Naive thymus-derived CD8-positive, alpha-beta T cell (primary cell): ENCODE measurements at regions not wholly inside any gene's neighbourhood (a gene's known extent, or its start where the extent isn't known, plus 50 kb on each side); places are given as distances from the start of the nearest gene placed in this dataset.

Experiments
- ATAC-seq, 2 donors: fragments of 150-1000 bp; cut with Tn5 transposase in 1 of 2; sonication (Bioruptor Pico), chemical (Tn5 transposase) in 1 of 2; 1 replicate in 1 of 2; 2 replicates in 1 of 2; pipeline ENCODE4 v1.10.0; 2021; ENCODE audit warnings: mild to moderate bottlenecking in 2 of 2, moderate library complexity in 2 of 2
- POLR2A ChIA-PET: fragments of 350-600 bp; sonication (Branson Sonifier 250); formaldehyde crosslinking; loops from one replicate; lab custom pipeline; 2021; ENCODE audit warnings: antibody characterized with exemption; lab: Charles Lee
- DNase-seq, 10 donors: peaks; one replicate each; pipeline versions ENCODE4 v3.0.0 to v3.0.0-alpha.2; 2020 to 2022
- H3K27ac Mint-ChIP-seq, 10 donors: one replicate each; pipeline ENCODE4 v1.8.0; 2020 to 2022; ENCODE audit warnings: mild to moderate bottlenecking in 10 of 10, mixed read lengths in 10 of 10, moderate library complexity in 4 of 10, inconsistent platforms in 1 of 10
- H3K27me3 Mint-ChIP-seq, 5 donors: one replicate each; pipeline ENCODE4 v1.8.0; 2021 to 2022; ENCODE audit warnings: mixed read lengths in 5 of 5
- H3K36me3 Mint-ChIP-seq, 3 donors: one replicate each; pipeline ENCODE4 v1.8.0; 2020 to 2022; ENCODE audit warnings: mixed read lengths in 3 of 3, mild to moderate bottlenecking in 2 of 3, inconsistent platforms in 1 of 3
- H3K4me1 Mint-ChIP-seq, 4 donors: one replicate each; pipeline ENCODE4 v1.8.0; 2021 to 2022; ENCODE audit warnings: mixed read lengths in 4 of 4
- H3K4me3 Mint-ChIP-seq, 10 donors: one replicate each; pipeline ENCODE4 v1.8.0; 2020 to 2022; ENCODE audit warnings: mild to moderate bottlenecking in 10 of 10, mixed read lengths in 10 of 10, moderate library complexity in 6 of 10, inconsistent platforms in 1 of 10
- H3K9me3 Mint-ChIP-seq, 9 donors: one replicate each; pipeline ENCODE4 v1.8.0; 2020 to 2022; ENCODE audit warnings: mixed read lengths in 9 of 9, mild to moderate bottlenecking in 3 of 9, inconsistent platforms in 1 of 9, moderate library complexity in 1 of 9

GRCh38 chr13:40189898-40190630 lies 476.4 kb downstream of the FOXO1 start:
- Mint-ChIP-seq H3K4me1 (peaks cover 57 to 95% (median 87%) of the 10 kb centered on the region in 4 donors), H3K9me3 (peaks cover 0 to 5% (median 0%) of the 10 kb centered on the region in 9 donors), H3K36me3 (peaks cover 0 to 4% (median 0%) of the 10 kb centered on the region in 3 donors), H3K27ac (peak overlapping the region; percentile 92 to 99 (median 98)), H3K27me3 (peaks cover 0 to 1% (median 0%) of the 10 kb centered on the region in 5 donors), H3K4me3 (peak overlapping the region; percentile 55 to 87 (median 82))
- DNase-seq (no peak), ATAC-seq (no peak)
- POLR2A ChIA-PET = interaction anchor here (0.6 to 2.7 kb wide), 15 partner anchors 10 to 475 kb away, joined by 3 to 24 read pairs (median 4); no protein-coding TSS in a partner anchor

GRCh38 chr13:40190641-40191100 lies 475.8 kb downstream of the FOXO1 start:
- peak overlapping the region; percentile 55 to 84 (median 80) for H3K4me3 Mint-ChIP-seq
- peaks cover 0 to 2% (median 0%) of the 10 kb centered on the region in 9 donors for H3K9me3 Mint-ChIP-seq
- ATAC-seq (peak; percentile 29 to 47), DNase-seq (peak; percentile 18 to 88 (median 68))
- H3K36me3 Mint-ChIP-seq = peaks cover 0 to 4% (median 0%) of the 10 kb centered on the region in 3 donors
- POLR2A ChIA-PET = interaction anchor here (0.7 to 2.7 kb wide), 12 partner anchors 10 to 474 kb away, joined by 3 to 24 read pairs (median 4); no protein-coding TSS in a partner anchor
- H3K4me1 Mint-ChIP-seq = peaks cover 53 to 90% (median 82%) of the 10 kb centered on the region in 4 donors
- H3K27me3 Mint-ChIP-seq = peaks cover 0 to 1% (median 0%) of the 10 kb centered on the region in 5 donors
- H3K27ac Mint-ChIP-seq = peak overlapping the region; percentile 92 to 99 (median 98)

- H3K27me3 Mint-ChIP-seq = peaks cover 0 to 1% (median 0%) of the 10 kb centered on the region in 5 donors
Measured at GRCh38 chr13:40191186-40191980, 475.1 kb downstream of the FOXO1 start.

GRCh38 chr13:40192452-40192851 lies 474.0 kb downstream of the FOXO1 start:
- Mint-ChIP-seq H3K4me1 (peaks cover 46 to 85% (median 70%) of the 10 kb centered on the region in 4 donors), H3K36me3 (peaks cover 0 to 4% (median 0%) of the 10 kb centered on the region in 3 donors), H3K9me3 (peaks cover 0 to 2% (median 0%) of the 10 kb centered on the region in 9 donors), H3K4me3 (peak overlapping the region in 2 of 10 donors; percentile 22 to 74), H3K27me3 (peaks cover 0 to 1% (median 0%) of the 10 kb centered on the region in 5 donors), H3K27ac (peak overlapping the region in 7 of 10 donors; percentile 92 to 99 (median 97))
- no peak for ATAC-seq
- no peak for DNase-seq
- POLR2A ChIA-PET = no interaction called here

More at GRCh38 chr13:40191186-40191980, 475.1 kb downstream of the FOXO1 start:
- DNase-seq (no peak), ATAC-seq (no peak)
- H3K4me3 Mint-ChIP-seq = peak overlapping the region; percentile 36 to 84 (median 80)
- peaks cover 0 to 4% (median 0%) of the 10 kb centered on the region in 3 donors for H3K36me3 Mint-ChIP-seq
- peak overlapping the region; percentile 92 to 99 (median 98) for H3K27ac Mint-ChIP-seq
- peaks cover 0 to 2% (median 0%) of the 10 kb centered on the region in 9 donors for H3K9me3 Mint-ChIP-seq
- peaks cover 51 to 88% (median 80%) of the 10 kb centered on the region in 4 donors for H3K4me1 Mint-ChIP-seq
- POLR2A ChIA-PET = interaction anchor here (0.5 to 2.7 kb wide), 10 partner anchors 9 to 1082 kb away, joined by 3 to 24 read pairs (median 4); no protein-coding TSS in a partner anchor

- no peak overlapping the region for H3K4me3 Mint-ChIP-seq
- H3K27ac Mint-ChIP-seq = peak overlapping the region in 7 of 10 donors; percentile 10 to 99 (median 43)
- ATAC-seq (no peak), DNase-seq (no peak)
- peaks cover 0 to 2% (median 0%) of the 10 kb centered on the region in 9 donors for H3K9me3 Mint-ChIP-seq
- peaks cover 0 to 4% (median 0%) of the 10 kb centered on the region in 3 donors for H3K36me3 Mint-ChIP-seq
- H3K4me1 Mint-ChIP-seq = peaks cover 42 to 81% (median 66%) of the 10 kb centered on the region in 4 donors
- POLR2A ChIA-PET = interaction anchor here (0.5 kb wide), 1 partner anchor 67 kb away, joined by 10 read pairs; no protein-coding TSS in a partner anchor
- peaks cover 0 to 1% (median 0%) of the 10 kb centered on the region in 5 donors for H3K27me3 Mint-ChIP-seq
Measured at GRCh38 chr13:40192858-40193257, 473.6 kb downstream of the FOXO1 start.

GRCh38 chr13:40193286-40194223 lies 472.9 kb downstream of the FOXO1 start:
- ATAC-seq = no peak
- Mint-ChIP-seq H3K4me3 (peak overlapping the region in 1 of 10 donors; percentile 34), H3K4me1 (peaks cover 41 to 79% (median 65%) of the 10 kb centered on the region in 4 donors), H3K9me3 (peaks cover 0 to 2% (median 0%) of the 10 kb centered on the region in 9 donors), H3K27me3 (peaks cover 0 to 1% (median 0%) of the 10 kb centered on the region in 5 donors), H3K36me3 (peaks cover 0 to 4% (median 4%) of the 10 kb centered on the region in 3 donors), H3K27ac (peak overlapping the region in 9 of 10 donors; percentile 10 to 91 (median 68))
- POLR2A ChIA-PET = interaction anchor here (0.5 to 0.6 kb wide), 2 partner anchors 68 to 85 kb away, joined by 3 to 10 read pairs; no protein-coding TSS in a partner anchor
- no peak for DNase-seq

- Mint-ChIP-seq H3K9me3 (peaks cover 0 to 9% (median 0%) of the 10 kb centered on the region in 9 donors), H3K4me3 (peak overlapping the region in 1 of 10 donors; percentile 9), H3K27me3 (peaks cover 0 to 1% (median 0%) of the 10 kb centered on the region in 5 donors), H3K36me3 (peaks cover 0 to 7% (median 4%) of the 10 kb centered on the region in 3 donors), H3K27ac (peak overlapping the region in 9 of 10 donors; percentile 12 to 91 (median 70)), H3K4me1 (peaks cover 39 to 76% (median 62%) of the 10 kb centered on the region in 4 donors)
- POLR2A ChIA-PET = interaction anchor here (0.6 to 1.6 kb wide), 2 partner anchors 7 to 84 kb away, joined by 3 to 5 read pairs; no protein-coding TSS in a partner anchor
- ATAC-seq = no peak
- DNase-seq = no peak
Measured at GRCh38 chr13:40194224-40194806, 472.1 kb downstream of the FOXO1 start.

GRCh38 chr13:40197049-40197448 lies 469.4 kb downstream of the FOXO1 start:
- Mint-ChIP-seq H3K9me3 (peaks cover 0 to 9% (median 0%) of the 10 kb centered on the region in 9 donors), H3K27ac (no peak overlapping the region), H3K27me3 (no peaks in the 10 kb centered on the region), H3K4me1 (peaks cover 33 to 60% (median 46%) of the 10 kb centered on the region in 4 donors), H3K4me3 (no peak overlapping the region), H3K36me3 (peaks cover 0 to 7% (median 4%) of the 10 kb centered on the region in 3 donors)
- POLR2A ChIA-PET = interaction anchor here (1.1 kb wide), 1 partner anchor 9 kb away, joined by 6 read pairs; no protein-coding TSS in a partner anchor
- ATAC-seq (no peak), DNase-seq (no peak)

GRCh38 chr13:40197936-40198595 lies 468.4 kb downstream of the FOXO1 start:
- Mint-ChIP-seq H3K4me3 (no peak overlapping the region), H3K9me3 (peaks cover 0 to 9% (median 0%) of the 10 kb centered on the region in 9 donors), H3K36me3 (peaks cover 0 to 7% (median 4%) of the 10 kb centered on the region in 3 donors), H3K27me3 (no peaks in the 10 kb centered on the region), H3K4me1 (peaks cover 34 to 59% (median 47%) of the 10 kb centered on the region in 4 donors), H3K27ac (peak overlapping the region in 2 of 10 donors; percentile 37 to 48)
- no peak for DNase-seq
- POLR2A ChIA-PET = no interaction called here
- no peak for ATAC-seq
